ENCODE measurements at regions not wholly inside any gene's neighbourhood (a gene's known extent, or its start where the extent isn't known, plus 50 kb on each side); places are given as distances from the start of the nearest gene placed in this dataset.

GRCh38 chr6:164066335-164066734 is 651.8 kb downstream of the QKI start:
- TF ChIP-seq, protein P1, sequence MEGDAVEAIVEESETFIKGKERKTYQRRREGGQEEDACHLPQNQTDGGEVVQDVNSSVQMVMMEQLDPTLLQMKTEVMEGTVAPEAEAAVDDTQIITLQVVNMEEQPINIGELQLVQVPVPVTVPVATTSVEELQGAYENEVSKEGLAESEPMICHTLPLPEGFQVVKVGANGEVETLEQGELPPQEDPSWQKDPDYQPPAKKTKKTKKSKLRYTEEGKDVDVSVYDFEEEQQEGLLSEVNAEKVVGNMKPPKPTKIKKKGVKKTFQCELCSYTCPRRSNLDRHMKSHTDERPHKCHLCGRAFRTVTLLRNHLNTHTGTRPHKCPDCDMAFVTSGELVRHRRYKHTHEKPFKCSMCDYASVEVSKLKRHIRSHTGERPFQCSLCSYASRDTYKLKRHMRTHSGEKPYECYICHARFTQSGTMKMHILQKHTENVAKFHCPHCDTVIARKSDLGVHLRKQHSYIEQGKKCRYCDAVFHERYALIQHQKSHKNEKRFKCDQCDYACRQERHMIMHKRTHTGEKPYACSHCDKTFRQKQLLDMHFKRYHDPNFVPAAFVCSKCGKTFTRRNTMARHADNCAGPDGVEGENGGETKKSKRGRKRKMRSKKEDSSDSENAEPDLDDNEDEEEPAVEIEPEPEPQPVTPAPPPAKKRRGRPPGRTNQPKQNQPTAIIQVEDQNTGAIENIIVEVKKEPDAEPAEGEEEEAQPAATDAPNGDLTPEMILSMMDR (IDR thresholded peaks at IDR 0.05): no peak
- H3K4me1 ChIP-seq: no peaks in the 10 kb centered on the region
- no peaks in the 10 kb centered on the region for H3K36me3 ChIP-seq
- H3K9me3 ChIP-seq: no peaks in the 10 kb centered on the region
- no peak overlapping the region for H3K27ac ChIP-seq
- no peak overlapping the region for H3K4me3 ChIP-seq
- ATAC-seq: no peak
- H3K27me3 ChIP-seq: no peaks in the 10 kb centered on the region
- DNase-seq: no peak
- intact Hi-C loops (cut with DNase I): no loop called here

DNA sequence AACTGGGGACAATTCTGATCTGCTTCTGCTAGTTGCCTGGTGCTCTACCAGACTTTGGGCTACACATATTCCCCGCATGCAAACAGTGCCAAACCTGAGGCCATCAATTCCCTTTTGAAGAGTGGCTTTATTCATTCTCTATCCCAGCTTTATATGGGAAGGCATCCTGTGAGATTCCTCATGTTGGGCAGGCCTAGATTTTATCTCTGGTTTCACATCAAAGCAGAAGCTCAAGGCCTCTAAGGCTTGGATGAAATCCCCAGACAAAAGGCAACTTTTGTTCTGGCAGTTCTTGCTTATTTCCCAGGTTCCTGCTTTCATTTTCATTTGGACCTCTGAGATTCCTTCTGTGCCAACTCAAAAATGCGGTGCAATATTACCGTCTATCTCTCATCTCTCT is 648.8 kb downstream of the QKI start:
- no peak for DNase-seq
- intact Hi-C loops (cut with DNase I): no loop called here
- H3K27ac ChIP-seq: no peak overlapping the region
- TF ChIP-seq, protein P1 (IDR thresholded peaks at IDR 0.05): no peak
- no peak overlapping the region for H3K4me3 ChIP-seq
- no peaks in the 10 kb centered on the region for H3K36me3 ChIP-seq
- H3K4me1 ChIP-seq: no peaks in the 10 kb centered on the region
- no peaks in the 10 kb centered on the region for H3K27me3 ChIP-seq
- ATAC-seq: no peak
- H3K9me3 ChIP-seq: no peaks in the 10 kb centered on the region

GRCh38 chr6:164062872-164063271 is 648.4 kb downstream of the QKI start:
- Histone ChIP-seq H3K9me3 (no peaks in the 10 kb centered on the region), H3K4me3 (no peak overlapping the region), H3K4me1 (no peaks in the 10 kb centered on the region), H3K27ac (no peak overlapping the region), H3K27me3 (no peaks in the 10 kb centered on the region), H3K36me3 (no peaks in the 10 kb centered on the region)
- DNase-seq (no peak), ATAC-seq (no peak)
- TF ChIP-seq, protein P1 (IDR thresholded peaks at IDR 0.05): no peak
- intact Hi-C loops (cut with DNase I): no loop called here

DNA sequence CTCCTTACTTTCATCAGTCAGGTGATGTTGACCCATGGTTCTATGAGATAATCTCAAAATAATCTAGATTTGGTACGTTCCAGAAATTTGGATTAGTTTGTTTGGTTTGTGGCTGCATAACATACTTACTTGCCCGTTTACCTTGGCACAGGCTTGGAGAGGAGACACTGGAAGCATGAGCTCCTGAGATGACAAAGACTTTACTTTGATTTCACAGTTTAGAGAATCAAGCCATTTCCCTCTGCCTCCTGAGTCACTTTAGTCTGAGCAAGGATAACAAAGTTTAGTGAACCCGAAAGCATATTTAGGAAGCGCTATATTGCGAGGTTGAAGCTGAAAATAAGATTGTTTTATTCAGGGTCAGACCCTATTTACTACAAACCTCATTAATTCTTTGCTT is 643.4 kb downstream of the QKI start:
- Histone ChIP-seq H3K27me3 (no peaks in the 10 kb centered on the region), H3K36me3 (no peaks in the 10 kb centered on the region), H3K27ac (no peak overlapping the region), H3K9me3 (no peaks in the 10 kb centered on the region), H3K4me1 (no peaks in the 10 kb centered on the region), H3K4me3 (no peak overlapping the region)
- DNase-seq (no peak), ATAC-seq (no peak)
- intact Hi-C loops (cut with DNase I): loop anchor here (5.0 kb wide), 1 partner anchor 149 kb away; no protein-coding TSS in a partner anchor
- TF ChIP-seq, protein P1 (IDR thresholded peaks at IDR 0.05): no peak

GRCh38 chr6:164051427-164051826 is 636.9 kb downstream of the QKI start:
- no peak for DNase-seq

More at GRCh38 chr6:164051427-164051826, 636.9 kb downstream of the QKI start:
- intact Hi-C loops (cut with DNase I): no loop called here
- Histone ChIP-seq H3K27me3 (no peaks in the 10 kb centered on the region), H3K4me1 (no peaks in the 10 kb centered on the region), H3K36me3 (no peaks in the 10 kb centered on the region), H3K27ac (no peak overlapping the region), H3K9me3 (no peaks in the 10 kb centered on the region), H3K4me3 (no peak overlapping the region)
- no peak for ATAC-seq
- TF ChIP-seq, protein P1 (IDR thresholded peaks at IDR 0.05): no peak
